Parathyroid adenoma (tissue), 2 donors: ENCODE measurements at regions not wholly inside any gene's neighbourhood (a gene's known extent, or its start where the extent isn't known, plus 50 kb on each side); places are given as distances from the start of the nearest gene placed in this dataset.
"Not testable (repeated sequence)": the region's sequence is repeated elsewhere in the genome, so short reads cannot be mapped to it uniquely, and the experiment has no call there.

Experiments
- H2AFZ ChIP-seq: fragments of 300-600 bp; sonication (generic); one replicate; pipeline ENCODE4 v1.7.0; 2017; ENCODE audit warnings: antibody characterized with exemption, mild to moderate bottlenecking
- H3K27ac ChIP-seq: fragments of 300-600 bp; sonication (generic); one replicate; pipeline ENCODE4 v1.7.0; 2017
- H3K27me3 ChIP-seq: fragments of 300-600 bp; sonication (generic); one replicate; pipeline ENCODE4 v1.7.0; 2017; ENCODE audit warnings: low read length; ENCODE audit not compliant: control insufficient read depth, insufficient read depth
- H3K36me3 ChIP-seq: fragments of 300-600 bp; sonication (generic); one replicate; pipeline ENCODE4 v1.7.0; 2017; ENCODE audit warnings: low read length; ENCODE audit not compliant: control insufficient read depth, insufficient read depth
- H3K4me1 ChIP-seq: fragments of 300-600 bp; sonication (generic); one replicate; pipeline ENCODE4 v1.7.0; 2017; ENCODE audit warnings: control low read depth
- H3K4me2 ChIP-seq: fragments of 300-600 bp; sonication (generic); one replicate; pipeline ENCODE4 v1.7.0; 2017; ENCODE audit warnings: low read length
- H3K4me3 ChIP-seq: fragments of 300-600 bp; sonication (generic); one replicate; pipeline ENCODE4 v1.7.0; 2017; ENCODE audit warnings: low read depth, low read length
- H3K79me2 ChIP-seq: fragments of 300-600 bp; sonication (generic); one replicate; pipeline ENCODE4 v1.7.0; 2017; ENCODE audit warnings: control low read depth
- H3K9ac ChIP-seq: fragments of 300-600 bp; sonication (generic); one replicate; pipeline ENCODE4 v1.7.0; 2017; ENCODE audit warnings: mild to moderate bottlenecking
- H3K9me3 ChIP-seq: fragments of 300-600 bp; sonication (generic); one replicate; pipeline ENCODE4 v1.7.0; 2017; ENCODE audit warnings: low read length; ENCODE audit not compliant: control insufficient read depth
- CTCF ChIP-seq: fragments of 300-600 bp; sonication (generic); IDR thresholded peaks from one replicate; pipeline ENCODE4 v1.7.0; 2017; ENCODE audit warnings: antibody characterized with exemption, mild to moderate bottlenecking
- donor health status: primary hyperparathyroidism.

- Histone ChIP-seq H3K27me3 (no peaks in the 10 kb centered on the region), H3K27ac (no peak overlapping the region), H3K4me1 (no peaks in the 10 kb centered on the region), H3K4me3 (no peak overlapping the region), H3K9me3 (no peaks in the 10 kb centered on the region), H3K4me2 (no peak overlapping the region), H3K36me3 (no peaks in the 10 kb centered on the region), H3K79me2 (no peaks in the 10 kb centered on the region), H3K9ac (no peak overlapping the region), H2AFZ (no peak overlapping the region)
- no peak for TF ChIP-seq CTCF
These were observed 184.3 kb upstream of the RTL1 start for GRCh38 chr14:101087614-101088394.

GRCh38 chr14:101088395-101088667 lies 184.8 kb upstream of the RTL1 start:
- TF ChIP-seq CTCF, result no peak
- Histone ChIP-seq H3K9ac (no peak overlapping the region), H3K9me3 (no peaks in the 10 kb centered on the region), H3K27me3 (no peaks in the 10 kb centered on the region), H3K36me3 (no peaks in the 10 kb centered on the region), H3K4me1 (no peaks in the 10 kb centered on the region), H3K4me2 (no peak overlapping the region), H2AFZ (no peak overlapping the region), H3K79me2 (no peaks in the 10 kb centered on the region), H3K27ac (no peak overlapping the region), H3K4me3 (no peak overlapping the region)

GRCh38 chr14:101088714-101089113 lies 185.2 kb upstream of the RTL1 start:
- Histone ChIP-seq H3K4me3 (no peak overlapping the region), H3K27me3 (no peaks in the 10 kb centered on the region), H3K9me3 (no peaks in the 10 kb centered on the region), H3K79me2 (no peaks in the 10 kb centered on the region), H2AFZ (no peak overlapping the region), H3K4me2 (no peak overlapping the region), H3K36me3 (no peaks in the 10 kb centered on the region), H3K27ac (no peak overlapping the region), H3K9ac (no peak overlapping the region), H3K4me1 (no peaks in the 10 kb centered on the region)
- TF ChIP-seq CTCF, result no peak

GRCh38 chr14:101090478-101090877 lies 187.0 kb upstream of the RTL1 start:
- not testable (repeated sequence) for H3K27ac ChIP-seq, H3K36me3 ChIP-seq, H3K9ac ChIP-seq, H3K27me3 ChIP-seq, H3K4me3 ChIP-seq, H3K79me2 ChIP-seq, H3K9me3 ChIP-seq, H3K4me2 ChIP-seq, H2AFZ ChIP-seq, H3K4me1 ChIP-seq

GRCh38 chr14:101090976-101091375 lies 187.5 kb upstream of the RTL1 start:
- no peak overlapping the region for H2AFZ ChIP-seq
- no peaks in the 10 kb centered on the region for H3K9me3 ChIP-seq
- H3K9ac ChIP-seq, result no peak overlapping the region
- no peak overlapping the region for H3K27ac ChIP-seq
- H3K4me3 ChIP-seq, result no peak overlapping the region
- H3K79me2 ChIP-seq, result no peaks in the 10 kb centered on the region
- no peaks in the 10 kb centered on the region for H3K4me1 ChIP-seq
- no peaks in the 10 kb centered on the region for H3K27me3 ChIP-seq
- TF ChIP-seq CTCF, result no peak
- no peaks in the 10 kb centered on the region for H3K36me3 ChIP-seq
- H3K4me2 ChIP-seq, result no peak overlapping the region

GRCh38 chr14:101094916-101095315 lies 191.4 kb upstream of the RTL1 start:
- H3K36me3 ChIP-seq, H3K4me2 ChIP-seq, H2AFZ ChIP-seq, H3K79me2 ChIP-seq, H3K4me1 ChIP-seq, H3K27me3 ChIP-seq, H3K9me3 ChIP-seq, H3K9ac ChIP-seq, H3K4me3 ChIP-seq, H3K27ac ChIP-seq: not testable (repeated sequence)
